ENCODE measurements at regions not wholly inside any gene's neighbourhood (a gene's known extent, or its start where the extent isn't known, plus 50 kb on each side); places are given as distances from the start of the nearest gene placed in this dataset.

DNA sequence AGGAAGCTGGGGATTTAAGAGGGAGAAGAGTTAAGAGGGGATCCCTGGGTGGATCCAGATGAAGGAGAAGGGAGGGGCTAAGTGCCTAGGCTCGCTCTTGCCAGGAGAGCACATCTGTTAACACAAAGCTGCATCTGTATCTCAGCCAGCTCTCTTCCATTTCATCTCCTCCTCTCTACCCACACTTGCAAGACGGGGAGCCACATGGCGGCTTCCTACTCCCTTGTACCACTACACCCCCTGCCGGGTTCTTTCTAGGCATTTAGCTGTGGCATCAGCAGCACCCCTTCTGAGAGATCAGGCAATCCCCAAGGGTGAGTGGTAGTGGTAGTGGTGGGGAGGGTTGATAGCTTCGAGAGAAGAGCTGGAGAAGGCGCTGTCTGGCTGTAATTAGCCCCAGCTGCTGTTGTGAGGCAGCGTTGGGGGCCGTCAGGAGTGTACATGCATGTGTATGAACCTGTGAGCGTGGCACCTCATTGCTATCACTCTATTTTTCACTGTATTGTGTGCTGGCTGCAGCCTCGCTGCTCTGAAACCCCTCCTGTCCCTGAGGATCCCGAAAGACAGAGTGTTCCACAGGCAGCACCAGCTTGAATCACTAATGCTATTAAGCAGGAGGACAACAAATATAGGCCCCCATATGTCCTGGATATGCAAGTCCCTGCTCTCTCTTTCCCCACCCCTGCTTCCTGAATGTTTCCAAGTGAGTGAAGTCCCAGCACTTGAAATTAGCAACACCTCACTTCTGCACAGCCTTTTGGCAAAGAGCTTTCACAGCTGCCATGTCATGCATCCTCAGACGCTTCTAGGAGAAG, 73.7 kb downstream of the RTL9 start:
- no peak for DNase-seq

DNA sequence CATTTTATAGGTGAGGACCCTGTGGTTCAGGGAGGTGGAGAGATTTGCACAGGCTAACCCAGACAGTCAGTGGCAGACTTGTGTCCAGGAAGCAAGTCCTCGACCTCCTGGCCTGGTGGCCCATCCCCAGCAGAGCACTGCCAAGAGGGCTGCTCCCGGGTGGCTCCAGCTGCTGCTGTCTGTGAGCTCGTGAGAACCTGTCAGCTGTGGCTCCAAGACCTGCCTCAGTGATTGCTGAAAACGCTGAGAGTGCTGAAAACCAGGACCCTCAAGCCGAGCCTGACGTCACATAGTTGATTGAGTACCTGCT, 74.2 kb downstream of the RTL9 start:
- DNase-seq, result no peak

DNA sequence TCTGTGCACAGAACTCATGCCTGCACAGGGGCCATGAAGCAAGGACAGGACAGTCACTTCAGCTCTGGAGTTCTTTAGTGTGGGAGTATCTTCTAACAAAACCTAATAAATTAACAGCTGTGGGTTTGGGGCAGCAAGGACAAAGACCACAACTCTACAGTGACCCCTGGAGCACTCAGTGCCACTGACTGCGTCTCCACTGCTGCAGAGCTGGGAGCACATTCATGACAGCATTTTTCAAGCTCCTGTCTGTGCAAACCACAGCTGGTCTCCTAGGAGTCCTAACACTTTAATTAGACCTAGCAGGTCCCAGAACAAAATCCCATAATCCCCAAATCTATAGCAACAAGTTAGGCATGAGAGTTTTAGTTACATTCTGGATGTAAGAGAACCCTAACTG, 76.5 kb downstream of the RTL9 start:
- no peak for DNase-seq

- DNase-seq, result no peak
Measured at GRCh38 chrX:110436523-110436922, 77.9 kb downstream of the RTL9 start.

DNA sequence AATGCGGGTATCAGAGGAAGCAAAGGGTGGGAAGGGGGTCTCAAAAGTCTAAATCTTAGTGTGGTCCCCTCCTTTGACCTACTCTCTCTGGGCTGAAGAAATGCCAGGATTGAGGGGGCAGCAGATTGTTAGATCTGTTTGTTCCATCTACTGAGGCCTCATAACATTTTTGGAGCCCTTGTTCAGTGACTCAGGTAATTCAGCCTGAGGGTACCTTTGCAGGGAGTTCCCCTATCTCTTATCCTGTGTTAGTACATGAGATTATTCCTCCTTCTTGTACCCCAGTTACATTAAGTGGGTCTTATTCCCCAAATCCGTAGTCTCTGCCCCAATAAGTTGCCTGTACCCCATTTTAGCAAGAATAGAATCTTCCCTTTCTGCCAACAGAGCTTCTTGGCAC, 79.0 kb downstream of the RTL9 start:
- DNase-seq, result no peak

GRCh38 chrX:110440016-110440805, 81.6 kb downstream of the RTL9 start:
- DNase-seq, result no peak

DNA sequence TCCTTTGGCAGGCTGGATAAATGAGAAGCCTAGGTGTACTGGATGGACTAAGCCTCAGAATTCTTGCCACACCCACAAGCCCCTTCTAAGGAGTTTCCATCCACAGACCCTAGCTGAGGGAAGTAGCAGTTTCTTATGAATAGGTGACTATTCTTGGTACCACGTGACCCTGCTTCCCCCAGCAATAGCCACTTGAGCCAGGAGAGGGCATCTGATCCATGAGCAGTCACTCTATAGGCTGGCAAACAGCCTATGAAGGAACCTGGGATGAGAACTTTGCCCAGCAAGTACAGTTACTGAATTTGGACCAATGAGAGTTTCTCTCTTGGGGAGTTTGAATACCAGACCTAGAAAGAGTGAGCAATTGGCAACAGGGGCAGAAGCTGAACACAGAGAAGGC, 84.0 kb downstream of the RTL9 start:
- DNase-seq, result no peak

DNA sequence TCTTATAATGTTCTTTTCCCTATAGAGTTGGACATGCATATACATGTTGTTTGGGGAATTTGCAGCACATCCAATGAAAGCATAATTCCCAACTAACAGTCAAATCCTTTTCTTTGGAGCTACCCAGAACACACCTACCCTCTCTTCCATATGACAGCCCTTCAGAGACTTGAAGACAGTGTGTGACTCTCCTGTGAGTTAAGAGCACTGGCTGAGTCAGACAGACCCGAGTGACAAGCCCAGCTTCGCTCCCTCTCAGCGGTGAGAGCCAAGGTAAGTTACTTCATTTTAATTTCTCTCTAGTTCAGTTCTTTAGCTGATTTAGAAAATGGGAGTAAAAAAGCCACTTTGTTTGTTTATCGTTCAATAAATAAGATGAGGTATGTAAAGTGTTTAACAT, 86.3 kb downstream of the RTL9 start:
- DNase-seq, result no peak

DNA sequence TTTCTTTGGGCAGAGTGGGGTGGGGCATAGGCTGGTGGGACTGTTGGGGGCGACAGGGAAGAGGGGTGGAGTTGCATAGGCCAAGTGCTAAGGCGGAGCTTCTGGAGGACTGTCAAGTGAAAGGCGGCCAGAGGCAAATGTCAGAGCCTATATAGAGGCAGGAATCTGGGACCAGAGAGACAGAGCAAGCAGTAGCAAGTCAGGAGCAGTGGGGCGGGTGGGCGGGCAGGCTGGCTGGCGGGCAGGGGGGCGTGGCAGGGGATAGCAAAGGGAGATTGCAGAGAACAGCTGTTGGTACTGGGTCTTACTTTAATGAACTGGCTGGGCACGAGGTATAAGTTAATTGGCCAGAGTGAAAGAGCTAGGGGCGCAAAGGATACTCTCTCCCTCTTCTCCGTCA, 89.8 kb downstream of the RTL9 start:
- DNase-seq, result no peak

DNA sequence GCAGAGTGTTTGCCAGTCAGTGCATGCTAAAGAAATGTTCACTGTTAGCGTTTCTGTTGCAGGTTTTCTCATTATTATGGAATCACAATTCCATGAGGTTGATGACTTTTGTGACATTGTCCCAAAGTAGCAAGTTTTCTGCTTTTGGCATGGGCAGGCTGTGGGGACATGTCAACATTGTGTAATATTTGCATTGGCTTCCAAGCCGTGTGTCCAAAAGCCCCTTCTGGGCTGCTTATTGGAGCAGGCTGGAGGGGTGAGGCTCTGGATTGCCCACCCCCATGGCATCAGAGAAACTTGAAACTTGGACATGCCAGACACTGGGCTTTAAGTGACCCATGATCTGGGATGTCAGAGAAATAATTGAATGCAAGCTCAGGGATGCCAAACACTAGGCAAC, 90.7 kb downstream of the RTL9 start:
- no peak for DNase-seq

DNA sequence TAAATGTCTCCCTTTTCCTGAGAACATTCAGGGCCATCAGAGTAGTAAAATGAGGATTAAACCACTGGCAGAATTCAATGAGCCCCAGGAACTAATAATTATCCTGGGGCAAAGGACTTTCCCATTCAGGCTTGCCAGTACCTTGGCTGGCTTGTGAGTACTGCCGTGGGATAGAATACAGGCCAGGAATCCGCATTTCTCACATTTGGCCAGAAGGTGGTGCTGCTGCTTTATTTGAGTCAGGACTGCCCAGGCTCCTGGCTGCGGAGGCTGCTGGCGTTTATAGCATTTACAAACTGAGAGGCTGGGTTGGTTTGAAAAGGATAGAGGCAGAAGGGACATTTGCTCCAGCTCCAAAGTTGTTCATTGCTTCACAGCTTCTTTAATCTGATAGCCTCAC, 91.4 kb downstream of the RTL9 start:
- peak; percentile 39 for DNase-seq

- no peak for DNase-seq
Measured at GRCh38 chrX:110454336-110454735, 95.7 kb downstream of the RTL9 start.

- DNase-seq, result no peak
Measured at GRCh38 chrX:110462957-110463356, 104.3 kb downstream of the RTL9 start.

DNA sequence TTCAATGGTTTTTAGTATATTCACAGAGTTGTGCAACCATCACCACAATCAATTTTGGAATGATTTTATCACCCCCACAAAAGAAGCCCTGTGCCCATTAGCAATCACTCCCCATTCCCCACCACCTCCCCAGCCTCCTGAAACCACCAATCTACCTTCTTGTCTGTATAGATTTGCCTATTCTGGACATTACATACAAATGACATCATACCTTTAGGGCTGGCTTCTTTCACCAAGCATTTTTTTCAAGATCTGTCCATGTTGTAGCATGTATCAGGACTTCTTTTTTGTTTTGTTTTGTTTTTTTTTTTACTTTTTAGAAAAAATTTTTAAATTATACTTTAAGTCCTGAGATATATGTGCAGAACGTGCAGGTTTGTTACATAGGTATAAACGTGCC, 108.1 kb downstream of the RTL9 start:
- no peak for DNase-seq

GRCh38 chrX:110472265-110472664, 113.6 kb downstream of the RTL9 start:
- DNase-seq, result no peak

GRCh38 chrX:110477593-110478228, 119.1 kb downstream of the RTL9 start:
- DNase-seq, result no peak

GRCh38 chrX:110491846-110492620, 133.4 kb downstream of the RTL9 start:
- no peak for DNase-seq

- DNase-seq, result no peak
Measured at GRCh38 chrX:110504947-110505346, 146.3 kb downstream of the RTL9 start.

- DNase-seq, result no peak
Measured at GRCh38 chrX:110509755-110510532, 151.3 kb downstream of the RTL9 start.

- no peak for DNase-seq
Measured at GRCh38 chrX:110511238-110511637, 152.6 kb downstream of the RTL9 start.

- DNase-seq, result no peak
Measured at GRCh38 chrX:110512341-110512740, 153.7 kb downstream of the RTL9 start.

DNA sequence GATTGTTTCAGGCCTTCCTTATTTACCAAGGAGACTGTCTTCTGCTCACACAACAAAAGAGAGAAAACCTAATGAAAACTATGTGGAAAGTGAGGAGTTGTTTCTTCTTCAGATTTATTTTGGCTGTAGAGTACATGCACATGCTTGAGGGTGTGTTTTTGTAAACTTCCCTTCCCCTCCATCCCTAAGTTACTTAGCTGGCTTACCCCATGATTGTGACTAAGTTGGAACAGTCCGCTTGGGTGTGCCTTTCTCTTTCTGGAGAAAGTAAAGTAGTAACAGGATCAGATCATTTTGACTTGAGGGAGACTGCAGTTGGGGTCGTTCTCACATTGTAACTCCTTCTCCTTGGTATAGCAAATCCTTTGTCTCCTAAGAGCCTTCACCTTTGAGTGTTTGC, 155.9 kb downstream of the RTL9 start:
- no peak for DNase-seq

- DNase-seq, result no peak
Measured at GRCh38 chrX:110519501-110519900, 160.9 kb downstream of the RTL9 start.

Data from CD4-positive, alpha-beta T cell treated with Interleukin-12 subunit alpha and Interleukin-12 subunit beta, for 1 hour (primary cell).